LNCaP clone FGC (cell line): ENCODE measurements at regions not wholly inside any gene's neighbourhood (a gene's known extent, or its start where the extent isn't known, plus 50 kb on each side); places are given as distances from the start of the nearest gene placed in this dataset.

Experiments used
- DNase-seq: peaks from one replicate; pipeline ENCODE4 v3.0.0-alpha.2; 2011; ENCODE audit warnings: low read depth
- H3K4me3 ChIP-seq: 2 replicates; pipeline ENCODE4 v1.5.1; 2011; ENCODE audit warnings: mild to moderate bottlenecking, low read depth, low read length, control low read depth
- CTCF ChIP-seq: IDR thresholded peaks from 2 replicates; pipeline ENCODE4 v1.5.1; 2012; ENCODE audit warnings: mild to moderate bottlenecking; ENCODE audit not compliant: control insufficient read depth, insufficient read depth; ENCODE audit errors: extremely low read depth

- no peak for DNase-seq
- no peak overlapping the region for H3K4me3 ChIP-seq
- peak; percentile 67 for TF ChIP-seq CTCF
Measured at GRCh38 chr10:114879541-114880158, 58.1 kb downstream of the FHIP2A start.

- DNase-seq, result no peak
- no peak for TF ChIP-seq CTCF
- H3K4me3 ChIP-seq, result no peak overlapping the region
Measured at GRCh38 chr10:114881417-114881816, 56.6 kb upstream of the TRUB1 start.

- no peak for TF ChIP-seq CTCF
- DNase-seq, result no peak
- no peak overlapping the region for H3K4me3 ChIP-seq
Measured at GRCh38 chr10:114881901-114882300, 56.1 kb upstream of the TRUB1 start.

GRCh38 chr10:114885443-114885842 lies 52.6 kb upstream of the TRUB1 start:
- DNase-seq, result no peak
- no peak for TF ChIP-seq CTCF
- no peak overlapping the region for H3K4me3 ChIP-seq
